Cardiac septum (tissue), 1 donor: ENCODE measurements at regions not wholly inside any gene's neighbourhood (a gene's known extent, or its start where the extent isn't known, plus 50 kb on each side); places are given as distances from the start of the nearest gene placed in this dataset.

ENCODE experiments used
- DNase-seq: peaks from one replicate; pipeline ENCODE4 v3.0.0-alpha.2; 2020; ENCODE audit warnings: low spot score
- intact Hi-C: fragments of 100-400 bp; cut with DNase I; formaldehyde crosslinking; loops from one replicate; pipeline ENCODE4 v1.14.0; 2022
- donor health status: DM: no; HTN: no; CAD: no.

- intact Hi-C loops: no loop called here
- DNase-seq: no peak
These were observed 70.2 kb upstream of the ANK3 start for GRCh38 chr10:60459701-60460457.

GRCh38 chr10:60456053-60456452, 66.4 kb upstream of the ANK3 start:
- no peak for DNase-seq
- intact Hi-C loops: no loop called here

- intact Hi-C loops: no loop called here
These were observed 64.7 kb upstream of the ANK3 start for GRCh38 chr10:60454336-60454735.

GRCh38 chr10:60453036-60453435, 63.4 kb upstream of the ANK3 start:
- intact Hi-C loops: no loop called here
- DNase-seq: no peak

More at GRCh38 chr10:60454336-60454735, 64.7 kb upstream of the ANK3 start:
- no peak for DNase-seq

GRCh38 chr10:60450291-60450690, 60.6 kb upstream of the ANK3 start:
- intact Hi-C loops: no loop called here
- DNase-seq: no peak

GRCh38 chr10:60448246-60448645, 58.6 kb upstream of the ANK3 start:
- no peak for DNase-seq
- intact Hi-C loops: loop anchor here (10.0 kb wide), 1 partner anchor 127 kb away; no protein-coding TSS in a partner anchor

GRCh38 chr10:60446851-60447250, 57.2 kb upstream of the ANK3 start:
- no peak for DNase-seq
- intact Hi-C loops: loop anchor here (2.0 to 10.0 kb wide), 2 partner anchors 128 to 200 kb away; no protein-coding TSS in a partner anchor

- DNase-seq: no peak
- intact Hi-C loops: loop anchor here (2.0 to 10.0 kb wide), 2 partner anchors 129 to 201 kb away; no protein-coding TSS in a partner anchor
These were observed 56.6 kb upstream of the ANK3 start for GRCh38 chr10:60446070-60446833.

- intact Hi-C loops: loop anchor here (10.0 kb wide), 1 partner anchor 130 kb away; no protein-coding TSS in a partner anchor
- DNase-seq: no peak
These were observed 54.9 kb upstream of the ANK3 start for GRCh38 chr10:60444494-60445064.

- DNase-seq: no peak
- intact Hi-C loops: loop anchor here (10.0 kb wide), 1 partner anchor 131 kb away; no protein-coding TSS in a partner anchor
These were observed 53.7 kb upstream of the ANK3 start for GRCh38 chr10:60443346-60443745.

GRCh38 chr10:60441515-60441914, 51.8 kb upstream of the ANK3 start:
- DNase-seq: no peak
- intact Hi-C loops: loop anchor here (10.0 kb wide), 1 partner anchor 133 kb away; no protein-coding TSS in a partner anchor

GRCh38 chr10:60439641-60440040, 50.0 kb upstream of the ANK3 start:
- intact Hi-C loops: loop anchor here (10.0 kb wide), 3 partner anchors 135 to 325 kb away; no protein-coding TSS in a partner anchor
- no peak for DNase-seq
